Osteoblast (primary cell): ENCODE measurements at regions not wholly inside any gene's neighbourhood (a gene's known extent, or its start where the extent isn't known, plus 50 kb on each side); places are given as distances from the start of the nearest gene placed in this dataset.

Experiments
- DNase-seq: peaks from one replicate; pipeline ENCODE4 v3.0.0; 2011; ENCODE audit warnings: low spot score, mixed read lengths; ENCODE audit not compliant: insufficient read length; ENCODE audit errors: missing footprints
- H2AFZ ChIP-seq: 2 replicates; pipeline ENCODE4 v1.6.0; 2011; ENCODE audit warnings: mild to moderate bottlenecking, low read length
- H3K27ac ChIP-seq: 2 replicates; pipeline ENCODE4 v1.5.1; 2011; ENCODE audit warnings: mild to moderate bottlenecking, low read depth, low read length, moderate library complexity
- H3K27me3 ChIP-seq: 2 replicates; pipeline ENCODE4 v1.6.0; 2012; ENCODE audit warnings: mild to moderate bottlenecking, control low read depth, inconsistent platforms, low read length, moderate library complexity; ENCODE audit not compliant: insufficient read depth
- H3K36me3 ChIP-seq: 2 replicates; pipeline ENCODE4 v1.5.1; 2011; ENCODE audit warnings: mild to moderate bottlenecking, low read length, control low read depth, moderate library complexity; ENCODE audit not compliant: insufficient read depth
- H3K4me1 ChIP-seq: 2 replicates; pipeline ENCODE4 v1.5.1; 2011; ENCODE audit warnings: mild to moderate bottlenecking, low read length, control low read depth, moderate library complexity; ENCODE audit not compliant: insufficient read depth
- H3K4me2 ChIP-seq: 2 replicates; pipeline ENCODE4 v1.6.0; 2011; ENCODE audit warnings: mild to moderate bottlenecking, low read length; ENCODE audit not compliant: insufficient read depth
- H3K4me3 ChIP-seq: fragments of 200-600 bp; sonication (generic); 3 replicates; pipeline ENCODE4 v1.5.1; 2012; ENCODE audit warnings: mild to moderate bottlenecking, low read length, inconsistent platforms; ENCODE audit not compliant: insufficient read depth
- H3K79me2 ChIP-seq: 2 replicates; pipeline ENCODE4 v1.6.0; 2012; ENCODE audit warnings: mild to moderate bottlenecking, low read length, control low read depth, inconsistent platforms; ENCODE audit not compliant: insufficient read depth
- H3K9me3 ChIP-seq: 2 replicates; pipeline ENCODE4 v1.5.1; 2011; ENCODE audit warnings: low read depth, low read length, control low read depth
- H4K20me1 ChIP-seq: 2 replicates; pipeline ENCODE4 v1.6.0; 2012; ENCODE audit warnings: mild to moderate bottlenecking, low read length, control low read depth; ENCODE audit not compliant: insufficient read depth
- CTCF ChIP-seq: IDR thresholded peaks from 2 replicates; pipeline ENCODE4 v1.5.1; 2011; ENCODE audit warnings: mild to moderate bottlenecking, low read depth, low read length, moderate library complexity; ENCODE audit errors: extremely low read depth

- no peaks in the 10 kb centered on the region for H3K79me2 ChIP-seq
- H3K27ac ChIP-seq, result no peak overlapping the region
- no peaks in the 10 kb centered on the region for H3K36me3 ChIP-seq
- H3K4me2 ChIP-seq, result no peak overlapping the region
- TF ChIP-seq CTCF, result no peak
- H3K9me3 ChIP-seq, result no peaks in the 10 kb centered on the region
- H3K27me3 ChIP-seq, result no peaks in the 10 kb centered on the region
- H3K4me3 ChIP-seq, result no peak overlapping the region
- H3K4me1 ChIP-seq, result no peaks in the 10 kb centered on the region
- no peak for DNase-seq
- no peak overlapping the region for H2AFZ ChIP-seq
- H4K20me1 ChIP-seq, result no peaks in the 10 kb centered on the region
These were observed 183.4 kb downstream of the BMP7 start for GRCh38 chr20:57083072-57083471.

GRCh38 chr20:57086066-57086465 is 180.4 kb downstream of the BMP7 start:
- H4K20me1 ChIP-seq, result no peaks in the 10 kb centered on the region
- no peak for TF ChIP-seq CTCF

GRCh38 chr20:57087102-57087501 is 179.3 kb downstream of the BMP7 start:
- Histone ChIP-seq H3K4me3 (no peak overlapping the region), H3K27ac (no peak overlapping the region), H3K4me1 (no peaks in the 10 kb centered on the region), H3K9me3 (no peaks in the 10 kb centered on the region), H3K27me3 (no peaks in the 10 kb centered on the region), H4K20me1 (no peaks in the 10 kb centered on the region), H2AFZ (no peak overlapping the region), H3K79me2 (no peaks in the 10 kb centered on the region), H3K36me3 (no peaks in the 10 kb centered on the region), H3K4me2 (no peak overlapping the region)
- no peak for DNase-seq
- TF ChIP-seq CTCF, result no peak

More at GRCh38 chr20:57086066-57086465, 180.4 kb downstream of the BMP7 start:
- Histone ChIP-seq H3K79me2 (no peaks in the 10 kb centered on the region), H3K27ac (no peak overlapping the region), H3K4me3 (no peak overlapping the region), H3K27me3 (no peaks in the 10 kb centered on the region), H3K4me1 (no peaks in the 10 kb centered on the region), H3K4me2 (no peak overlapping the region), H2AFZ (no peak overlapping the region), H3K36me3 (no peaks in the 10 kb centered on the region), H3K9me3 (no peaks in the 10 kb centered on the region)
- no peak for DNase-seq

- no peak overlapping the region for H2AFZ ChIP-seq
- no peaks in the 10 kb centered on the region for H3K9me3 ChIP-seq
- no peak overlapping the region for H3K27ac ChIP-seq
- no peaks in the 10 kb centered on the region for H3K79me2 ChIP-seq
- no peaks in the 10 kb centered on the region for H3K36me3 ChIP-seq
- DNase-seq, result no peak
- TF ChIP-seq CTCF, result no peak
- H3K4me1 ChIP-seq, result no peaks in the 10 kb centered on the region
- H3K27me3 ChIP-seq, result no peaks in the 10 kb centered on the region
- no peak overlapping the region for H3K4me3 ChIP-seq
- no peak overlapping the region for H3K4me2 ChIP-seq
- H4K20me1 ChIP-seq, result no peaks in the 10 kb centered on the region
These were observed 178.7 kb downstream of the BMP7 start for GRCh38 chr20:57087705-57088104.
